Superior temporal gyrus (tissue), 1 donor: ENCODE measurements at regions not wholly inside any gene's neighbourhood (a gene's known extent, or its start where the extent isn't known, plus 50 kb on each side); places are given as distances from the start of the nearest gene placed in this dataset.
"Not testable (repeated sequence)": the region's sequence is repeated elsewhere in the genome, so short reads cannot be mapped to it uniquely, and the experiment has no call there.

Source experiments
- DNase-seq: peaks from one replicate; pipeline ENCODE4 v3.0.0-alpha.2; 2016; ENCODE audit errors: extremely low spot score

GRCh38 chr3:80618295-80619256, 850.8 kb upstream of the ROBO1 start:
- DNase-seq: no peak

GRCh38 chr3:80612366-80612765, 844.6 kb upstream of the ROBO1 start:
- DNase-seq: no peak

DNA sequence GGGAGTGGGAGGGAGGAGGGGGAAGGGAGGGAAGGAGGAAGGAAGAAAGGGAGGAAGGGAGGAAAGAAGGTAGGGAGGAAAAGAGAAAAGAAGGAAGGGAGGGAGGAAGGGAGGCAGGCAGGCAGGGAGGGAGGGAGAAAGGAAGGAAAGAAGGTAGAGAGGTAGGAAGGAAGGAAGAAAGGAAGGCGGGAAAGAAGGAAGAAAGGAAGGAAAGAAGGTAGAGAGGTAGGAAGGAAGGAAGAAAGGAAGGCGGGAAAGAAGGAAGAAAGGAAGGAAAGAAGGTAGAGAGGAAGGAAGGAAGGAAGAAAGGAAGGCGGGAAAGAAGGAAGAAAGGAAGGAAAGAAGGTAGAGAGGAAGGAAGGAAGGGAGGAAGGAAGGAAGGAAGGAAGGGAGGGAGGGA, 840.3 kb upstream of the ROBO1 start:
- DNase-seq: not testable (repeated sequence)

DNA sequence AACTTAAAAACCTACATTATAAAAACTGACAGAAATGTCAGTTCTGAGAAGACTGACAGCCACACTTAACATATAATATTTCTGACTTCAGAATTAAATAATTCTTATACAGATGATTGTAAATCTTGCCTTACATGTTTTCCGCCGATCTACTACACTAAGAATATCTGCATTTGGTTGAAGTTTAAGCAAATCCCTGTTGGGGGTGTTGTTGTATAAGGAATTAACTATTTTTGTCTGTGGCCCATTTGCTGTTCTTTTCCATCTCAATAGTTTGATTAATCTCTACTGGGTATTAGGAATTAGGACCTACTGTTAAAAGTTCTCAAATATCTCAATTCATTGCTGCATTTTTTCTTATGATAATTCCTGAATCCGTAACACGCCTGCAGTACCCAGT, 838.3 kb upstream of the ROBO1 start:
- no peak for DNase-seq

DNA sequence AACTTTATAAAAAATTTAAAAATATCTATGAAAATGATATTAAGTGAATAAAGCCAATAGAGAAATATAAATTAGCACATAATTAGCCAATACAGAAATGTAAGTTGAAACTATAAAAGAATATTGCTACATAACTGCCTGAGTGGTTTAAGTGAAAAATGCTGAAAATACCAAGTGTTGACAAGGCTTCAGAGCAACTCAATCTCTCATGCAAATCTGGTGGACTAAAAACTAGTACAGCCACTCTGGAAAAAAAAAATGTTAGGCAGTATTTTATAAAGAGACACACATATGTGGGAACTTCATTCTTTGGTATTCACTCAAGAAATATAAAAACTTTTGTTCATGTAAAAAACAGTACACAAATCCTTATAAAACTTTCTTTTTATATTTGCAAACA, 833.7 kb upstream of the ROBO1 start:
- no peak for DNase-seq

DNA sequence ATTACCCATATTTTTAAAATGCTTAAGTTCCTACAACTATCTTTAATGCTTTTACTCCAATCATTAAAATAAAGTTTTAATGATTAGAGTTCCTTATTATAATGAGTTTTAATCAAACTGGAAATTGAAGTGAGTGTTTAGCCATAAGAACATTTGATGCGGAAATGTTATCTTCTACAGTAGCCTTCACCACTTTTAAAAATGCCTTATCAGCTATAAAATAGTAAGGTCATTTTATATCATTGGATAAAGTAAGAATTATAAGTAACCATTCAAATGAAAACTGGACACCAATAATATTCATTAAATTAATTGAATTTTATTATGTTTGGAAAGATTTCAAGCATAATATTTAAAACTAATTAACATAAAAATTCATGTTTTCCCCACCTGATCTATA, 825.0 kb upstream of the ROBO1 start:
- DNase-seq: no peak

- no peak for DNase-seq
Observed at GRCh38 chr3:80586338-80586737, 818.5 kb upstream of the ROBO1 start.

- DNase-seq: no peak
Observed at GRCh38 chr3:80580146-80580545, 812.3 kb upstream of the ROBO1 start.

GRCh38 chr3:80564391-80564790, 796.6 kb upstream of the ROBO1 start:
- DNase-seq: no peak

DNA sequence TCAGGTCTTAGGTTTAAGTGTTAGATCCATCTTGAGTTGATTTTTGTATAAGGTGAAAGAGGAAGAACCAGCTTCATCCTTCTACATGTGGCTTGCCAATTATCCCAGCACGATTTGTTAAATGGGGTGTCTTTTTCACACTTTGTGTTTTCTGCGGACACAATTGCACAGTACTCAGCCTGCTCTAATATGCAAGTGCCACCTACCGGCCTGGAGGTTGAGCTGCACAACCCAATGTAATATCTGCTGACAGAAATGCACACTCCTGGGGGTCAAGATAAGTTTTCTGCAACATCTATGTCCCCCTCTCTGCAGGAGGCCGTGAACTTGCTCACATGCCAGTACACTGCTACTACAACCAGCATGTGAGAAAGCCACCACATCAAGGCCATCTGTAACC, 791.9 kb upstream of the ROBO1 start:
- no peak for DNase-seq

- DNase-seq: no peak
Observed at GRCh38 chr3:80556763-80557162, 789.0 kb upstream of the ROBO1 start.

DNA sequence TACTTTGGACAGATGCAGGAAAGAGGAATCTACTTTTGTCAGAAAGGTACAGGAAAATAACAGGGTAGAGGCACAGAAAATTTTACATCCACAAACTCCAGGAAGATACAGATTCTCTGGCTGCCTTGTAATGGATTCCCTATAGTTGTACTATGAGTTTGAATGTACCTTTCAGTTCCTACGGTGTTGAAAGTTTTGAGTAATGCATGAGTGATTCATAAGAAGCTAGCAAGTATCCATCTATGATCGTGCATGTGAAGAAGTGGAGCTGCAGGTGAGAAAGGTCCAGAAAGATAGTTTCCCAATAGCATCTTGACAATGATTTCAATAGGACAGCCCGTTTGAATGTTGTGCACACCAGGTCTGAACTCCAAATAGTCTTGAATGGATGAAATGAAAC, 786.5 kb upstream of the ROBO1 start:
- DNase-seq: no peak

- DNase-seq: no peak
Observed at GRCh38 chr3:80553211-80553610, 785.4 kb upstream of the ROBO1 start.

DNA sequence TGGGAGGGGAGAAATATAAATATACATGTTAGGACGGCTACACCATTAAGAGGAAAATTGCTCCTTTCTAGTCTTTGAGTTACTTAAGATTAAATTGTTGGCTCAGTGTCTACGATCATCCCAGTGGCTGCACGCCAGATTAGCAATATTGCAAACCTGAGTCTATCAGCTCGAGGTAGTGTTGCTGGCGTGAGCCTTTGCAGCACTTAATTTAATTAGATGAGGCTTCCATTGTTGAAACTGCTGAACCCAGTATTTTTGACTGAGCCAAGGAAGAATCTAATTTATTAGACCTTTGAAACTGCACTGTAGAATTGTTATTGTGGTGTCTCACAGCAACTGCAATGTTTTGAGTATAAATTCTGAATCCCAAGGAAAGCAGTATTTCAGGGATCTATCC, 782.4 kb upstream of the ROBO1 start:
- no peak for DNase-seq

DNA sequence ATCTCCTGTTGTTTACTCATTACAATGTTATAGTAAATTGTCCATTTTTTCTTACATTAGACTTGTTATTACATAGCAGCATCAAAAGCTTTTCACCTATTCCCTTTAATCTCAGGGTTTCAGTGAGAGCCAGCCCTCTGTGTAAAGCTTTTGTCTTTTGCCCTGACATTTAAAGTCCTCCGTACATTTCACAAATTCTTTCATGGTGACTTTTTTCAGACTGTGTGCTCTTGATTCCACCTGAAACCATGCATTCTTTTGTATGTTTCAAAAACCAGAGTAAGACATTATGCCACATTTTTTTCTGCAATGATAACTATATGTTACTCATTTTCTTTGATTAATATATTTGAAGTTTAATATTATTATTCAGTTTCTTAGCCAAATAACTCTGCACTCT, 781.4 kb upstream of the ROBO1 start:
- DNase-seq: no peak

DNA sequence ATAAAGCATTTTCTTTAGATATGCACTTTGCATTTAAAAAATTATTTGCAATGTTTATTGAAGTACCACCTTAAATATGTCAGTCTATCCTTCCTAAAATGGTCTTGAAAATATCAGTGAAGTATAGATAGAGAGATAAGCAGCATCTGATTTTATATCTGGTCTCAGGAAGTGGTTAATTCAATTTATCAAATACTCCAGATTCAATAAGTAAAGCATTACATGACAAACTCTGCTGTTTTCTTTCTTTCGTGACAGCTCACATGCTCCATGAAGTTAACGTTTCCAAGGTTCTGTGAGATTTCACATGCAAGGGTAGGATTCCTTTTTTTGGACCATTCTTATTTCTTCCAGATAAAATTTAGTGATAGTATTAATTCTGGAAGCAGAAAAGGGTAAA, 775.4 kb upstream of the ROBO1 start:
- DNase-seq: no peak

DNA sequence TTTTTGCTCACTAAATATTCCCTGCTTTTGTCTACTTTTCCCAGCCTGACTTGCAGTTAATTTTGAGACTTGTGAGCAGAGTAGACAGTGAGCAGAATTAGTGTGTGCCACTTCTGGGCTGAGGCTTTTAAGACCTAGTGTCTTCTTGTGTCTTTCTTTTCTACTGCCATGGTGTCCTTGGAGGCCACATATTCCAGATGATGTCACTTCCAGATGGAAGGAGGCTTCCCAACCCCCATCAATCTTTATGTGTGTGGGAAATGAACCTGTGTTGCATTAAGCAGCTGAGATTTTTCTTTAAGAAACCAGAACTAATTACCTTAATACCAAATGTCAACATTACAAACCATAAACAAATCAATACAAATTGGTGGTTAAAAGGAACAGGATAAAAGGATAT, 774.7 kb upstream of the ROBO1 start:
- no peak for DNase-seq

DNA sequence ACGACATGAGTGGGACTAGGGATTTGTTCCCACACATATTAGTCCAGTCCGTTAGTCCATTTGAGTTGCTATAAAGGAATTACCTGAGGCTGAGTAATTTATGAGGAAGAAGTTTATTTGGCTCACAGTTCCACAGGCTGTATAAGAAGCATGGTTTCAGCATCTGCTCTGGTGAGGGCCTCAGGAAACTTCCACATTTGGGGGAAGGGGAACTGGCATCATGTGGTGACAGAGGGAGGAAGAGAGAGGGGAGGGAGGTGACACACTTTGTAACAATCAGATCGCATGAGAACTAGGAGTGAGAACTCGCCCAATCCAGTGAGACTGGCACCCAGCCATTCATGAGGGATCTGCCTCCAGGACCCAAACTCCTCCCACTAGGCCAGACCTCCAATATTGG, 769.9 kb upstream of the ROBO1 start:
- DNase-seq: no peak

GRCh38 chr3:80535286-80535685, 767.5 kb upstream of the ROBO1 start:
- no peak for DNase-seq

GRCh38 chr3:80533553-80533952, 765.8 kb upstream of the ROBO1 start:
- DNase-seq: no peak

DNA sequence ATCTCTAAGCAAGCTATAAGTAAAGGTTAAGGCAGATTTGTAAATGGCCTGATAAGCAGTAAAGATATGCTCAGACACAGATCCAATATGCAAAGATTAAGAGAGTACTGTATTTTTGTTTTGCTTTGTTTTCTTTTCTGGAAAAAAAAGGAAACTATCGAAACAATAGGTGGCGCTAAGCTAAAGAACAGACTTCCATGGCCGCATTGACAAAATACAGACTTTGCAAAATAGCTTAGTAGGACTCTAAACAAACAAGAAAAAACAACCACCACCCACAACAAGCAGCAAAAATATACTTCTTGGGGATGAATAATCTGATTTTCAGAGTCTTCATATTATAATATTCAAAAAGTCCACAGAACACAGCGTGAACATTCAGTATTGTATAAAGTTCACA, 758.4 kb upstream of the ROBO1 start:
- DNase-seq: no peak

- DNase-seq: no peak
Observed at GRCh38 chr3:80521081-80521480, 753.3 kb upstream of the ROBO1 start.

GRCh38 chr3:80519436-80519835, 751.6 kb upstream of the ROBO1 start:
- no peak for DNase-seq

- no peak for DNase-seq
Observed at GRCh38 chr3:80496452-80496851, 728.7 kb upstream of the ROBO1 start.
